ENCODE measurements at regions not wholly inside any gene's neighbourhood (a gene's known extent, or its start where the extent isn't known, plus 50 kb on each side); places are given as distances from the start of the nearest gene placed in this dataset.
"Not testable (repeated sequence)": the region's sequence is repeated elsewhere in the genome, so short reads cannot be mapped to it uniquely, and the experiment has no call there.

DNA sequence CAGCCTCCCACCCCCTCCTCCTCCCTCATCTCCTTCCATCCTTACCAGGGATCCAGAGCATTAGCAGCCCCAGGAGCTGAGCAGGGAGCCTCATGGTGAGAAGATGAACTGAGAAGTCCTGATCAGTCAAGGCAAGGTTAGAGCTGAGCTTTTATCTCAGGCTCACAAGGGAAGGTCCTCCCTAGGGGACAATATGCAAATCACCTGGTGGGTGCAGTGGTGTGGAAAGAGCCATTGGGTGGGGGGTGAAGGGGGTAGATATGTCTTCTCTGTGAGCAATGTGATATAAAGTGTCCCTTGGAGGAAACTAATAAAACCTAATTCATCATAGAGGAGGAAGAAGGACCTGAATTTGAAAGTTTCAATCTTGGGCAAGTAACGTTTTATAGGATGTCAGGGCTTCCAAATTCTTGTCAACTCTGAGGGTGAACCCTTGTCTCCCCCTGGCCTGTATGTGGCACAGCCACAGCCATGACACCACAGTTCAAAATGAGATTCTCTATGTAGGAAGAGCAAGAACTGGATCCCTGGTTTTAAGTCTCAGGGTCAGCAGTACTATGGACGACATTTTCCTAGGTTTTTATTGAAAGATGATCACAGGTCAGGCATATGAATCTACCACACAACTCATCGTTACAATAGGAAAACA is 543.5 kb downstream of the RPIA start:
- DNase-seq = not testable (repeated sequence)

- not testable (repeated sequence) for DNase-seq
Measured at GRCh38 chr2:89236832-89237450, 545.5 kb downstream of the RPIA start.

DNA sequence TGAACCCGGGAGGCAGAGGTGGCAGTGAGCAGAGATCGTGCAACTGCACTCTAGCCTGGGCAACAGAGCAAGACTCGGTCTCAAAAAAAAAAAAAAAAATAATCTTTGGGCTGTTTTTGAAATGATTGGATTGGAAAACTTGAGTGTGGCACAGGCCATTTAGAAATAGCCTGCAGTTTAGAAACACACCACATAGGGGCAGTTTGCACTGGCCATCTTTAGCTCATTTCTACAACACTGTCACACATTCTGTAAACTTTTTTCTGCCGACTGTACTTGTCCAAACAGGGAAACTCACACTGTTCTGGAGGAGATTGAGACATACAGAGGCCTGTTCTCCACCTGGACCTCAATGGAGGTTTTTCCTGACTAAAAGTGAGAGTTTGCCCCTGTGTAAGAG is 546.3 kb downstream of the RPIA start:
- not testable (repeated sequence) for DNase-seq

- DNase-seq = not testable (repeated sequence)
Measured at GRCh38 chr2:89243114-89243700, 551.7 kb downstream of the RPIA start.

DNA sequence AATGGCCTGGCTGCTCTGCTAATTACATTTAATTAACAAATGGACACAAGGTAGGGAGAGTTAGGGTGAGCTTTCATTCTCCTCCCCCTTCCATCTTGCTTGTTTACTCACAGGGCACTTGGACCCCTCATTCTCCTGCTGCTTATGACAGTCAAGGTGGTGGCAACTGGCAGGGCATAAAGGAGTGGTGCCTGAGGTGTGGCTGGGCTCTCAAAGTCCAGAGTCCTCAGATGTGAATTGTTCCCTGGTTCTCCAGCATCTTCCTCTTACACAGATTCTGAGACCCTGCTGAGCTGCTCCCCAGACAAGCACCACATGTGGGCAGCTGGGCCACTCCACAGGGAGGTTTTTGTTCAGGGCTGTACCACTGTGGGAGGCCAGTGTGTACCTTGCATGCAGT is 552.9 kb downstream of the RPIA start:
- DNase-seq = not testable (repeated sequence)

DNA sequence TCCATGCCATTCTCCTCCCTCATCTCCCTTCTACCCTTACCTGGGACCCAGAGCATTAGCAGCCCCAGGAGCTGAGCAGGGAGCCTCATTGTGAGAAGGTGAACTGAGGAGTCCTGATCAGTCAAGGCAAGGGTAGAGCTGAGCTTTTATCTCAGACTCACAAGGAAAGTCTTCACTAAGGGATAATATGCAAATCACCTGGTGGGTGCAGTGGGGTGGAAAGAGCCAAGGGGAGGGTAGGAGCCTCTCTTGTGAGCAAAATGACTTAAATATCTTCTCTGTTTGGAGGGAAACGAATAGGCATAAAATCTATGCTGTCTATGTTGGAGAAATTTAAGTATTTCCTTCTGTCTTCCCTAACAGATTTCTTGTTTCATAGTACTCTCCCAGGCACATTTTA is 554.0 kb downstream of the RPIA start:
- not testable (repeated sequence) for DNase-seq

DNA sequence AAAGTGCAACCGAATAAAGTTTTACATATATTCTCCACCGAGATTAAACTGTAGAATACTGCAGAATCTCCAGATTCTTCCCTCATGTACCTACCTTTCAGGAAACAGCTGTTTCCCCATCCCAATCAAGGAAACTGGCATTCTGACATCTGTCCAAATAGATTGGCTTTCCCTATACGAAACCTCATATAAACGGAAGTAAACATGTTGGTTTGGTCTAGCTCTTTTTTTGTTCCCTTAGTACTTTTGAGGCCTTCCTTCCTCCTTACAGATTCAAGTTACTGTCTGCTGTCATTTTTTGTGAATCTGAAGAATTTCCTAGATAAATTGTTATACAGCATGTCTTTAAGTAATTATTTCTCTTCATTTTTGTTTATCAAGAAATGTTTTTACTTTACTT is 554.6 kb downstream of the RPIA start:
- DNase-seq = not testable (repeated sequence)

DNA sequence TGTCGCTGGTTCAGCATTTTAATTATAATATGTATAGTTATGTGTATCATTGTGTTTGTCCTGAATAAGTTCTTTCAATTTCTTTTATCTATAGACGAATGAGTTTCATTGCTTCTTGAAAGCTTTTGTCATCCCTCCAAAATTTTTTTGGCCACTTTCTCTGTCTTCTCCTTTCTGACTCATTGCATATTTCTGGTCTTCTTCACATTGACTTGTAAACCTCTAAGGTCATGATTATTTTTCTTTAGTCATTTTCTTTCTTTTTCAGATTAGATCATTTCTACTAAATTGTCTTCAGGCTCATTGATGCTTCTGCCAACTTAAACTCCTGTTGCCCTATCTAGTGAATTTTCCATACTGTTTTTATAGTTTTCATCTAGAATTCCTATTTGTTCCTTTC is 555.1 kb downstream of the RPIA start:
- not testable (repeated sequence) for DNase-seq

DNA sequence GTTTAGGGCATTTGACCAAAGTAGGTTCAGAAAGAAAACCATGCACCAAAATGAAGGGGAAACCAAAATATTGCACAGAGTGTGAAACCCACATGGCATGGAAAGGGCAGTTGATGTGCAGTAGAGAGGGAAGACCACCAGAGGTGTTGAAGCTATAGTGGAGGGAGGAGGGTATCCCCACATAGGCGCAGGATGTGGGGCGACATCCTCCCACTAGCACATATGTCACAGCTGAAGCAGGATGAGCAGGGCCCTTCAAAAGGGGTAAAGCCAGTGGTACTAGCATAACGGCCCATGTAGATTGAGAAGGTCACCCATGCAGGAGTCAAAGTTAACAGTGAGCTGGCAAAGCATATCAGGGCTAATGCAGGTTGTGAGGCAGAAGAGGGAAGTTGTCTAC is 563.5 kb downstream of the RPIA start:
- not testable (repeated sequence) for DNase-seq

DNA sequence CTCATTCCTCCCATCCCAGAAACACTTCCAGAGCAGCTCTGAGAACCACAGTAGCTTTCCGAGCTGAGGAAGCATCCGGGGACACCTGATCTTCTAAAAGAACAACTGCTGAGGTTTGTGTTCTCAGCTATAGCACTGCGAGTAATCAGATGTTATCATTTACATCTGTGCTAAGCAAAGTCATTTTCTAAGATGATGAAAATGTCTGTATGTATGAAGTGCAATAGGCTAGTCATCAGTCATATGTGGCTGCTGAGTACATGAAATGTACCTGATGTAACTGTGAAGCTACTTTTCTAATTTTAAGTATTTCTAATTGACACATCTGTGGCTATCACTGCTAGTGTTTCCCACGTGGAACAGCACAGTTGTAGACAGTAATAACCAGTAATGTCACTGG is 582.0 kb downstream of the RPIA start:
- not testable (repeated sequence) for DNase-seq

DNA sequence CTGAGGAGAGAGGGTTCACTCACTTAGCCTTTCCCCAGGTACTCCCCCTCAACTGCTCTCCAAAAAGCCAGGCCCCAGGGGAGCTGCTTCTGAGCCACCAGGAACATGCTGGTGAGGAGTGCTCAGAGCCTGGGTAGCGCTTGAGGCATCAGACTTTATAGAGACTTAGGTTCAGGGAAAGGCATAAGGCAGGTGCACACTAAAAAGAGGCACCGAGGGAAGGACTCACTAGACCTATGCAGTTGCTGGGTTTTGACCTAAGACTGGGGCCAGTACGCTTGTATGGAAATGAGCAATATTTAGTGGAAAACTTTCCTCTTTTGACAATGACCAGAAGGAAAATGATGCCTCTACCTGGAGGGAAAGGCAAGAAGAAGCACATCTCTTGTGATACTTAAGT is 589.1 kb downstream of the RPIA start:
- not testable (repeated sequence) for DNase-seq

DNA sequence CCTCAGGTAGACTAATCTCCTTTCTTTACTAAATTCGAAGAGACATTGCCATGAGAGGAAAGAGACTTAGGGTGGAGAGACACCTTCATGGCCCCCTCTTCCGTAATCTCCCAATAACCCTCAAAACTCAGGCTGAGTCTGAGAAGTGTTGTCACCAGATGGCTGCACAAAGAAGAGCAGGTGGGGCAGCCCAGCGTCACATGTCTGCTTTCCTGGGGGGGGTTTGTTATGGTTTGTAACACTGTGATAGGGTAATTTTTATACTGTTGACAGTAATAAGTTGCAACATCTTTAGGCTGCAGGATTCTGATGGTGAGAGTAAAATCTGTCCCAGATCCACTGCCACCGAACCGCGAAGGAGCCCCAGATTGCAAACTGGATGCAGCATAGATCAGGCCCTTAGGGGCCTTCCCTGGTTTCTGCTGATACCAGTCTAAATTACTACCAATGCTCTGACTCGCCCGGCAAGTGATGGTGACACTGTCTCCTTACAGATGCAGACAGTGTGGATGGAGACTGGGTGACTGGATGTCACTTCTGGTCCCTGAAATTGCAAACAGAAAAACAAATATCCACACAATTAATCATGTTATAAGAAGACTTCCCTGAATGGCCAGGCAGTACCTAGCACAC is 595.1 kb downstream of the RPIA start:
- DNase-seq = not testable (repeated sequence)

DNA sequence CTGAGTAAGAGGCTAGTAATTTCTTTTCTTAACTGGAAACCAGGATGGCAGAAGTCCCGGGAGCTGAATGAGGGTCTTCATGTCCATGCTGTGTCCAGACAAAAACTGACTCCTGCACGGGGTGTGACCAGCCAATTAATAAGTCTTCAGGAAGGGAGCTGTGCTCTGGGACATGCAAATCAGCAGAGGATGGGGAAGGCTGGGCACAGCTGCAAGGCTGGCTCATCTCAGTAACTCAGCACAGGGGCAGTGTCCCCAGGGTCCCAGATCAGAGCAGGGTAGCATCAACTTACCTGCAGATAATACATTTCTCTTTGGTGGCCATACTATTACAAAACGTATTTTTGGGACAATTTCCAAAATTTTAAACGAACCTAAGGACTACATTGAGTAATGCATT is 595.6 kb downstream of the RPIA start:
- not testable (repeated sequence) for DNase-seq

GRCh38 chr2:89291717-89292298 is 600.3 kb downstream of the RPIA start:
- not testable (repeated sequence) for DNase-seq

GRCh38 chr2:89293399-89293798 is 601.9 kb downstream of the RPIA start:
- not testable (repeated sequence) for DNase-seq

DNA sequence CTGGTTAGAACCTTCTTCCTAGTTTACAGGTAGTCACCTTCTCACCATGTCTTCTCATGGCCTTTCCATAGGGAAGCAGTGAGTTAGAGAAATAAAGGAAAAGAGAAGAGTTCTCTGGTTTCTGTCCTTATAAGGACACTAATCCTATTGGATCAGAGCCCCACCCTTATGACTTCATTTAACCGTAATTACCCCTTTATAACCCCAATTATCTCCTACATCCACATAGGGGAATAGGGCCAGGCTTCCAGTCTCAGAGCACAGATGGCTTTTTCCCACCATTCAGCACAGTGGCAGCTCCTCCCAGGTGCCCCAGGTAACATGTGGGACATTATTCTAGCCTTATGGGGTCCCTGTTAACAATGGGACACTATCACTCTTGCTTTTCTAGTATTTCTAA is 602.9 kb downstream of the RPIA start:
- not testable (repeated sequence) for DNase-seq

GRCh38 chr2:89296820-89297398 is 605.4 kb downstream of the RPIA start:
- not testable (repeated sequence) for DNase-seq

- not testable (repeated sequence) for DNase-seq
Measured at GRCh38 chr2:89299196-89299595, 607.7 kb downstream of the RPIA start.

- not testable (repeated sequence) for DNase-seq
Measured at GRCh38 chr2:89305623-89306022, 614.1 kb downstream of the RPIA start.

- not testable (repeated sequence) for DNase-seq
Measured at GRCh38 chr2:89306869-89307637, 615.6 kb downstream of the RPIA start.

DNA sequence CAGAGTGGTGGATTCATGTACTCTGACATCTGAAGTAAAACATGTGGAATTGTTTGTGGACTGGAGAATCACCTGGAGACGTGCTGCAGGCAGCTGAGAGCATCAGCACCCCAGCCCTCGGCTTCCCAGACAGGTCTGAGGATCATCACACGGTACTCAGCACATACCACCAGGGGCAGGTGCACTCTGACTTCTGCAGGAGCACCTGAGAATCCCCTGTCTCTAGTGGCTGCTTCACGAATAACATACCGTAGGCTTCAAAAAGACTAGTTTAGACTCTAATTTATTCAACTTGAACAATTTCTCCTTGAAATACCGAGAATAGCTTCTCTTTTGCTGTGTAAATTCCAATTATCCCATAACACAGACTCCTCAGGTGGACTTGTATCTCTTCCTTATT is 627.5 kb downstream of the RPIA start:
- DNase-seq = not testable (repeated sequence)

GRCh38 chr2:89325894-89326293 is 634.4 kb downstream of the RPIA start:
- not testable (repeated sequence) for DNase-seq

All from NCI-H69 (cell line).